Progenitor cell of endocrine pancreas (in vitro differentiated cells): ENCODE measurements at regions not wholly inside any gene's neighbourhood (a gene's known extent, or its start where the extent isn't known, plus 50 kb on each side); places are given as distances from the start of the nearest gene placed in this dataset.

ENCODE experiments used
- DNase-seq: peaks from one replicate; pipeline ENCODE4 v3.0.0; 2021; ENCODE audit warnings: low spot score; ENCODE audit not compliant: unreplicated experiment
- H3K27ac Mint-ChIP-seq: 2 replicates; pipeline ENCODE4 v1.8.0; 2021; ENCODE audit warnings: mild to moderate bottlenecking, moderate library complexity, mixed read lengths
- H3K27me3 Mint-ChIP-seq: 2 replicates; pipeline ENCODE4 v1.8.0; 2021; ENCODE audit warnings: mixed read lengths
- H3K36me3 Mint-ChIP-seq: 2 replicates; pipeline ENCODE4 v1.8.0; 2022; ENCODE audit warnings: mixed read lengths; ENCODE audit not compliant: insufficient read depth
- H3K4me1 Mint-ChIP-seq: 2 replicates; pipeline ENCODE4 v1.8.0; 2021; ENCODE audit warnings: low read depth, mixed read lengths
- H3K4me3 Mint-ChIP-seq: 2 replicates; pipeline ENCODE4 v1.8.0; 2021; ENCODE audit warnings: low read depth, mild to moderate bottlenecking, moderate library complexity, mixed read lengths
- H3K9me3 Mint-ChIP-seq: 2 replicates; pipeline ENCODE4 v1.8.0; 2021; ENCODE audit warnings: low read depth, mixed read lengths
- TF ChIP-seq, protein P1 (sequence below): fragments of 200-600 bp; sonication (generic); IDR thresholded peaks from one replicate; pipeline ENCODE4 v1.5.0; 2021; ENCODE audit warnings: antibody characterized with exemption, mild to moderate bottlenecking; ENCODE audit not compliant: unreplicated experiment

DNA sequence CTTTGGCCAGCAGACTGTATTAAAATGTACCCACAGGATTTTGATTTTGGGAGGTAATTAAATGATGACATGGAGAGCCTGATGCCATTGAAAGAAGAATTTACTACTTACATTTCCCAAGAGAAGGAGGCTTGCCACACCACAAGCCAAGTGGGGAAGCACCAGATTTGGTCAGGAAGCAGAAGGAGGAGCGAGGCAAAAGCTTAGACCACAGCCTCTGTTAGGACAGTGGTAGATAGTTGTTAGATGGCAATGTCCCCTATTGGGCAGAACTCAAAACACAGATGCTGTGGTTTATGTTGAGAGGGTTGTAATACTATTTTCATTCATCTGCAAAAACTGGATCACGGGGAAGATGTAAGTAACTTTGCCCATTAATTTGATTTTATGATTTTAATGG is 709.4 kb downstream of the VRK1 start:
- Mint-ChIP-seq H3K27ac (no peak overlapping the region), H3K4me1 (no peaks in the 10 kb centered on the region), H3K4me3 (no peak overlapping the region), H3K36me3 (no peaks in the 10 kb centered on the region), H3K9me3 (peaks cover 12% of the 10 kb centered on the region), H3K27me3 (peaks cover 5% of the 10 kb centered on the region)
- TF ChIP-seq, protein P1, sequence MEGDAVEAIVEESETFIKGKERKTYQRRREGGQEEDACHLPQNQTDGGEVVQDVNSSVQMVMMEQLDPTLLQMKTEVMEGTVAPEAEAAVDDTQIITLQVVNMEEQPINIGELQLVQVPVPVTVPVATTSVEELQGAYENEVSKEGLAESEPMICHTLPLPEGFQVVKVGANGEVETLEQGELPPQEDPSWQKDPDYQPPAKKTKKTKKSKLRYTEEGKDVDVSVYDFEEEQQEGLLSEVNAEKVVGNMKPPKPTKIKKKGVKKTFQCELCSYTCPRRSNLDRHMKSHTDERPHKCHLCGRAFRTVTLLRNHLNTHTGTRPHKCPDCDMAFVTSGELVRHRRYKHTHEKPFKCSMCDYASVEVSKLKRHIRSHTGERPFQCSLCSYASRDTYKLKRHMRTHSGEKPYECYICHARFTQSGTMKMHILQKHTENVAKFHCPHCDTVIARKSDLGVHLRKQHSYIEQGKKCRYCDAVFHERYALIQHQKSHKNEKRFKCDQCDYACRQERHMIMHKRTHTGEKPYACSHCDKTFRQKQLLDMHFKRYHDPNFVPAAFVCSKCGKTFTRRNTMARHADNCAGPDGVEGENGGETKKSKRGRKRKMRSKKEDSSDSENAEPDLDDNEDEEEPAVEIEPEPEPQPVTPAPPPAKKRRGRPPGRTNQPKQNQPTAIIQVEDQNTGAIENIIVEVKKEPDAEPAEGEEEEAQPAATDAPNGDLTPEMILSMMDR = no peak
- no peak for DNase-seq

DNA sequence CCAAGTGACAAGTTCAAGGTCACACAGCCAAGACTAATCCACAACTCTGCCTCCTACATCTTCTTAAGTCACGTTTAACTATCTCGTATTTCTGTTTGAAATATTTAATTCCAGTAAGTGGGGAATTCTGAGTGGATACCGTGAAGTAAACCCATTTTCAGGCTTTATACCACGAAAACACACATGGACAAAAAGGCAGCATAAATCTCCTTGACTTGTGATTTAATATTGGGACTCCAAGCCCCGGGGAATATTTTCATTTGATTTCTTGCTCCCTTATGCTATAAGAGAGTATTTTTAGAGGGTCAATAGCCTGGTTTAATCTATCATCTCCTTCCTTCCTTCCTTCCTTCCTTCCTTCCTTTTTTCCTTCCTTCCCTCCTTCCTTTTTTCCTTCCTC is 716.7 kb downstream of the VRK1 start:
- Mint-ChIP-seq H3K4me3 (no peak overlapping the region), H3K27me3 (peaks cover 11% of the 10 kb centered on the region), H3K27ac (no peak overlapping the region), H3K9me3 (peaks cover 8% of the 10 kb centered on the region), H3K36me3 (no peaks in the 10 kb centered on the region), H3K4me1 (no peaks in the 10 kb centered on the region)
- DNase-seq = no peak
- TF ChIP-seq, protein P1 = no peak

DNA sequence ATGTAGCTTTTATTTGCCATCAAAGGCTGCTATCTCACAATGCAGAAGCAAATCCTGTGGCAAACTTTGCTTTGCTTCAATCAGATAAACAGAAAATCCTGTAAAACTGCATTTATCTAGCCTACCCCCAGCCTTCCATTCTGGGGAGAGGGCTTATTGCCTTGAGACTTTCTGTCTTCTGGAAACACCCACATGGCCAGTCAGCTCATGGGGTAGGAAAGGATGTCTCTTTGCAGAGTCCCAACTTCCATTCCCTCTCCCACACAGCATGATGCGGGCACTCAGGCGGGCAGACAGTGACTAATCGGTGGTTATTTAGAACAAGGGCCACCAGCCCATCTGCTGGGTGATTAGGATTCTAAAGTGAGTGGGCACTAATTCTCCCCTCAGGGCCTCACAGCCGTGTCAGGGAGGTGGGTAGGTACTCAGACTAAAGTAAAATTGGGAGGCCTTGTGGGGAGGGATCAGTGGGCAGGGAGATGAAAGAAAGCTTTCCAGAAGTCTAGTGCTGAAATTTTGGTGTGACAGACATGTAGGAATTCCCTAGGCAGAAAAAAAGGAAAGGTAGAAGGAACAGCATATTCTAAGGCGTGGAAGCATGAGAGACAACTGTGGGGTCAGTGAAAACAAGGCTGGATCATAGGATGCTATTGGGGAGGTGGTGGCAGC is 720.5 kb downstream of the VRK1 start:
- no peaks in the 10 kb centered on the region for H3K4me1 Mint-ChIP-seq
- H3K4me3 Mint-ChIP-seq = no peak overlapping the region
- peaks cover 14% of the 10 kb centered on the region for H3K27me3 Mint-ChIP-seq
- TF ChIP-seq, protein P1 = no peak
- no peaks in the 10 kb centered on the region for H3K9me3 Mint-ChIP-seq
- no peak for DNase-seq
- no peaks in the 10 kb centered on the region for H3K36me3 Mint-ChIP-seq
- H3K27ac Mint-ChIP-seq = no peak overlapping the region

DNA sequence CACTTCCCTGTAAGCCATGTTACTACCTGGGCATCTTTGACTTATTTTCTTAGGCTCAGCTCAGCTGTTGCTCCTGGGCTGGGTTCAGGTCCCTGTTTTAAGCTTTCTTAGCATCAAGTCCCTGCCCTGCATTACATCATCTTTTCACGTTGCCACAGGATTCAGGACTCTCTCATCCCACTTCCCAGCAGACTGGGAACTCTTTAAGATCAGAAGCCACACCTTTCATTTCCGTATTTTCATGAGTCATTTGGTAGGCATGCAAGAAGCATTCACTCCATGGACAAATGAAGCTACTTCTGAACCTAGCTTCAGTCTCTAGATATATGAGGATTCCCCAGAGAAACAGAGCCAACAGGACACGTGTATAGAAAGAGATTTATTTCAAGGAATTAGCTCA is 726.8 kb downstream of the VRK1 start:
- Mint-ChIP-seq H3K4me3 (no peak overlapping the region), H3K27me3 (peaks cover 18% of the 10 kb centered on the region), H3K4me1 (no peaks in the 10 kb centered on the region), H3K9me3 (no peaks in the 10 kb centered on the region), H3K36me3 (no peaks in the 10 kb centered on the region), H3K27ac (no peak overlapping the region)
- TF ChIP-seq, protein P1 = no peak
- DNase-seq = no peak

DNA sequence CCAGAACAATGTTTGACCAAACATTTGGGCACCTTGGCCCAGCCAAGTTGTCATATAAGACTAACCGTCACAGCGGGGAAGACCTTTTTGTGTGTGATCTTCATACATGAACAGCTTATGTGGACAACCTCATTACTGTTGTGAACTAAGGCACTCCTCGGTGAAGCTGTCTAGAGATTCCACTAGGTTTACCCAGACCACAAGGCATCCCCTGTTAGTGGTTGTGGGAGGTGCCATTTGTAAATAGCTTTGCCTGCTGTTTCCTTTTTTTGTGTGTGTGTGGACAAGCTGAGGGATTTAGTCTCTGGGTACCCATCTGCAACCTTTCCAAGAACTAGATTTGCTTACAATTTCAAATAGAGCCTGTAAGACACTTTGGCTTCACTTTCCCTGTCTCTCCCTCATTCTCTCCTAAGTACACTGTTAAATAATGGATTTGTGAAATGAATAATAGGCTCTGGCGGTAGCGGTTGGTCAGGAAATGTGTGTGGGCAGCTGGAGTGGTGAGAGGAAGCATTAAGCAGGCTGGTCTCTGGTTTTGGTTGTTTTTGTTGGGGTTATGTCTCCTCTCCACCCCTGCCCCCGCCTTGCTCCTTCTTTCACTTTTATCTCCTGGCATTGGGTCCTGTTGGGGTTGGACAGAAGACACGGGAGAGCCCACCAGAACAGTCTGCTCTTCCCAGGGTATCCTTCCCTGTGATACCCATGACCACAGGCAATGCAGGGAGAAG is 727.6 kb downstream of the VRK1 start:
- H3K4me3 Mint-ChIP-seq = no peak overlapping the region
- H3K9me3 Mint-ChIP-seq = no peaks in the 10 kb centered on the region
- H3K36me3 Mint-ChIP-seq = no peaks in the 10 kb centered on the region
- H3K4me1 Mint-ChIP-seq = no peaks in the 10 kb centered on the region
- TF ChIP-seq, protein P1 = no peak
- no peak for DNase-seq
- peaks cover 18% of the 10 kb centered on the region for H3K27me3 Mint-ChIP-seq
- no peak overlapping the region for H3K27ac Mint-ChIP-seq
